Chondrocyte (in vitro differentiated cells): ENCODE measurements at regions not wholly inside any gene's neighbourhood (a gene's known extent, or its start where the extent isn't known, plus 50 kb on each side); places are given as distances from the start of the nearest gene placed in this dataset.

Source experiments
- DNase-seq: peaks from one replicate; pipeline ENCODE4 v3.0.0; 2021; ENCODE audit warnings: mixed read lengths, low spot score
- H3K27ac Mint-ChIP-seq: one replicate; pipeline ENCODE4 v1.8.0; 2021; ENCODE audit warnings: mild to moderate bottlenecking, moderate library complexity, mixed read lengths; ENCODE audit not compliant: unreplicated experiment
- H3K27me3 Mint-ChIP-seq: 2 replicates; pipeline ENCODE4 v1.8.0; 2021; ENCODE audit warnings: low read depth, mixed read lengths
- H3K36me3 Mint-ChIP-seq: 2 replicates; pipeline ENCODE4 v1.8.0; 2021; ENCODE audit warnings: low read depth, mixed read lengths
- H3K4me1 Mint-ChIP-seq: 2 replicates; pipeline ENCODE4 v1.8.0; 2021; ENCODE audit warnings: low read depth, mild to moderate bottlenecking, mixed read lengths
- H3K4me3 Mint-ChIP-seq: one replicate; pipeline ENCODE4 v1.8.0; 2021; ENCODE audit warnings: mild to moderate bottlenecking, moderate library complexity, mixed read lengths; ENCODE audit not compliant: unreplicated experiment
- H3K9me3 Mint-ChIP-seq: 2 replicates; pipeline ENCODE4 v1.8.0; 2021; ENCODE audit warnings: low read depth, mixed read lengths
- CTCF ChIP-seq: fragments of 200-600 bp; sonication (generic); IDR thresholded peaks from 2 replicates; pipeline ENCODE4 v1.5.0; 2021; ENCODE audit warnings: antibody characterized with exemption, mild to moderate bottlenecking, moderate library complexity

- H3K4me3 Mint-ChIP-seq, result no peak overlapping the region
- H3K36me3 Mint-ChIP-seq, result no peaks in the 10 kb centered on the region
- H3K4me1 Mint-ChIP-seq, result no peaks in the 10 kb centered on the region
- H3K27ac Mint-ChIP-seq, result no peak overlapping the region
- no peak for DNase-seq
- no peak for TF ChIP-seq CTCF
- peaks cover 18% of the 10 kb centered on the region for H3K9me3 Mint-ChIP-seq
- H3K27me3 Mint-ChIP-seq, result no peaks in the 10 kb centered on the region
Measured at GRCh38 chr5:44011518-44011917, 377.7 kb downstream of the FGF10 start.

- DNase-seq, result no peak
- no peak overlapping the region for H3K4me3 Mint-ChIP-seq
Measured at GRCh38 chr5:44002381-44002901, 386.8 kb downstream of the FGF10 start.

GRCh38 chr5:44001675-44002380 is 387.4 kb downstream of the FGF10 start:
- Mint-ChIP-seq H3K27me3 (peaks cover 1% of the 10 kb centered on the region), H3K9me3 (peaks cover 8% of the 10 kb centered on the region), H3K4me1 (no peaks in the 10 kb centered on the region), H3K4me3 (no peak overlapping the region), H3K36me3 (no peaks in the 10 kb centered on the region), H3K27ac (no peak overlapping the region)
- no peak for DNase-seq
- TF ChIP-seq CTCF, result no peak

More at GRCh38 chr5:44002381-44002901, 386.8 kb downstream of the FGF10 start:
- no peaks in the 10 kb centered on the region for H3K36me3 Mint-ChIP-seq
- no peaks in the 10 kb centered on the region for H3K4me1 Mint-ChIP-seq
- H3K27ac Mint-ChIP-seq, result no peak overlapping the region
- H3K27me3 Mint-ChIP-seq, result no peaks in the 10 kb centered on the region
- peaks cover 8% of the 10 kb centered on the region for H3K9me3 Mint-ChIP-seq
- TF ChIP-seq CTCF, result no peak

- Mint-ChIP-seq H3K4me1 (no peaks in the 10 kb centered on the region), H3K27ac (no peak overlapping the region), H3K4me3 (no peak overlapping the region), H3K36me3 (no peaks in the 10 kb centered on the region), H3K27me3 (peaks cover 2% of the 10 kb centered on the region), H3K9me3 (peaks cover 4% of the 10 kb centered on the region)
- DNase-seq, result no peak
- no peak for TF ChIP-seq CTCF
Measured at GRCh38 chr5:44001236-44001635, 388.0 kb downstream of the FGF10 start.

GRCh38 chr5:43997647-43998272 is 391.5 kb downstream of the FGF10 start:
- Mint-ChIP-seq H3K27ac (no peak overlapping the region), H3K36me3 (no peaks in the 10 kb centered on the region), H3K27me3 (peaks cover 2% of the 10 kb centered on the region), H3K9me3 (no peaks in the 10 kb centered on the region), H3K4me1 (no peaks in the 10 kb centered on the region), H3K4me3 (no peak overlapping the region)
- no peak for TF ChIP-seq CTCF
- no peak for DNase-seq
